Smooth muscle cell (in vitro differentiated cells): ENCODE measurements at regions not wholly inside any gene's neighbourhood (a gene's known extent, or its start where the extent isn't known, plus 50 kb on each side); places are given as distances from the start of the nearest gene placed in this dataset.

Source experiments
- DNase-seq: peaks from one replicate; lab custom pipeline; 2025; ENCODE audit not compliant: unreplicated experiment; lab: John Stamatoyannopoulos, UW
- H2AFZ ChIP-seq: fragments of 200-600 bp; sonication (generic); 2 replicates; pipeline ENCODE4 v1.6.0; 2016; ENCODE audit warnings: antibody characterized with exemption, low read depth, mild to moderate bottlenecking
- H3F3A ChIP-seq: fragments of 200-600 bp; sonication (generic); 2 replicates; pipeline ENCODE4 v1.6.0; 2017; ENCODE audit warnings: antibody characterized with exemption, low read depth
- H3K27ac ChIP-seq: fragments of 200-600 bp; sonication (generic); 2 replicates; pipeline ENCODE4 v1.5.1; 2016; ENCODE audit warnings: low read depth, mild to moderate bottlenecking
- H3K27me3 ChIP-seq: fragments of 200-600 bp; sonication (generic); 2 replicates; pipeline ENCODE4 v1.6.1; 2016; ENCODE audit warnings: low read depth, mild to moderate bottlenecking
- H3K36me3 ChIP-seq: fragments of 200-600 bp; sonication (generic); 2 replicates; pipeline ENCODE4 v1.5.1; 2016; ENCODE audit warnings: low read depth
- H3K4me1 ChIP-seq: fragments of 200-600 bp; sonication (generic); 2 replicates; pipeline ENCODE4 v1.5.1; 2016; ENCODE audit warnings: low read depth
- H3K4me2 ChIP-seq: fragments of 200-600 bp; sonication (generic); 2 replicates; pipeline ENCODE4 v1.6.0; 2016; ENCODE audit warnings: mild to moderate bottlenecking
- H3K4me3 ChIP-seq: fragments of 200-600 bp; sonication (generic); 2 replicates; pipeline ENCODE4 v1.5.1; 2016; ENCODE audit warnings: mild to moderate bottlenecking
- H3K79me2 ChIP-seq: fragments of 200-600 bp; sonication (generic); 2 replicates; pipeline ENCODE4 v1.6.0; 2016; ENCODE audit warnings: low read depth, mild to moderate bottlenecking
- H3K9ac ChIP-seq: fragments of 200-600 bp; sonication (generic); 2 replicates; pipeline ENCODE4 v1.6.0; 2016; ENCODE audit warnings: low read depth
- H3K9me3 ChIP-seq: fragments of 200-600 bp; sonication (generic); replicated peaks from 2 replicates; pipeline ENCODE4 v1.5.1; 2016; ENCODE audit warnings: low read depth
- H4K20me1 ChIP-seq: fragments of 200-600 bp; sonication (generic); 2 replicates; pipeline ENCODE4 v1.6.0; 2016; ENCODE audit warnings: low read depth
- WGBS: methylation state at CpG from one replicate; pipeline ENCODE4 v1.1.7; 2016; ENCODE audit warnings: low lambda C conversion rate; 5-methylcytosine and 5-hydroxymethylcytosine counted together
- TF ChIP-seq, protein P1 (sequence below): fragments of 200-600 bp; sonication (generic); IDR thresholded peaks from 2 replicates; pipeline ENCODE4 v1.5.1; 2017; ENCODE audit warnings: borderline replicate concordance, mild to moderate bottlenecking, antibody characterized with exemption; ENCODE audit not compliant: insufficient read depth, poor library complexity, severe bottlenecking

DNA sequence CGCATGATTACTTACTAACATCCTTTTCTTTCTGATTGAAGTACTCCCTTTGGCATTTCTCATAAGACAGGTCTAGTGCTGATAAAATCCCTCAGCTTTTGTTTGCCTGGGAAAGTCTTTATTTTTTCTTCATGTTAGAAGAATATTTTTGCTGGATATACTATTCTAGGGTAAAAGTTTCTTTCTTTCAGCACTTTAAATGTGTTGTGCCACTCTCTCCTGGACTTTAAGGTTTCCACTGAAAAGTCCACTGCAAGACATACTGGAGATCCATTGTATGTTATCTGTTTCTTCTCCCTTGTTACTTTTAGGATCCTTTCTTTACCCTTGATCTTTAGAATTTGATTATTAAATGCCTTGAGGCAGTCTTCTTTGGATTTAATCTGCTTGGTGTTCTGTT lies 796.7 kb downstream of the UQCRFS1 start:
- 93% methylated on average over 1 of the region's 1 CpG for WGBS

DNA sequence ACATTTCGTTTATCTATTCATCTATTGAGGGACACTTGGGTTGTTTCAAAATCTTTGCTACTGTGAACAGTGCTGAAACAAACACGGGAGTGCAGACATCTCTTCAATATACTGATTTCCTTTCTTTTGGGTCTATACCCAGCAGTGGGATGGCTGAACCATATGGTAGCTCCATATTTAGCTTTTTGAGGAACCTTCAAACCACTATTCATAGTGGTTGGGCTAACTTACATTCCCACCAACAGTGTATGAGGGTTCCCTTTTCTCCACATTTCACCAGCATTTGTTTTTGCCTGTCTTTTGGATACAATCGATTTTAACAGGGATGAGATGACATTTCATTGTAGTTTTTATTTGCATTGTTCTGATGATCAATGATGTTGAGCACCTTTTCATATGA lies 798.2 kb downstream of the UQCRFS1 start:
- no peaks in the 10 kb centered on the region for H3K4me1 ChIP-seq
- no peaks in the 10 kb centered on the region for H3K36me3 ChIP-seq
- no peaks in the 10 kb centered on the region for H3K27me3 ChIP-seq
- WGBS: 58% methylated on average over 3 of the region's 3 CpGs
- no peaks in the 10 kb centered on the region for H3F3A ChIP-seq
- H2AFZ ChIP-seq: no peak overlapping the region
- no peak overlapping the region for H3K4me3 ChIP-seq
- H3K9ac ChIP-seq: no peak overlapping the region
- no peak overlapping the region for H3K4me2 ChIP-seq
- H3K27ac ChIP-seq: no peak overlapping the region
- H3K79me2 ChIP-seq: no peaks in the 10 kb centered on the region
- TF ChIP-seq, protein P1, sequence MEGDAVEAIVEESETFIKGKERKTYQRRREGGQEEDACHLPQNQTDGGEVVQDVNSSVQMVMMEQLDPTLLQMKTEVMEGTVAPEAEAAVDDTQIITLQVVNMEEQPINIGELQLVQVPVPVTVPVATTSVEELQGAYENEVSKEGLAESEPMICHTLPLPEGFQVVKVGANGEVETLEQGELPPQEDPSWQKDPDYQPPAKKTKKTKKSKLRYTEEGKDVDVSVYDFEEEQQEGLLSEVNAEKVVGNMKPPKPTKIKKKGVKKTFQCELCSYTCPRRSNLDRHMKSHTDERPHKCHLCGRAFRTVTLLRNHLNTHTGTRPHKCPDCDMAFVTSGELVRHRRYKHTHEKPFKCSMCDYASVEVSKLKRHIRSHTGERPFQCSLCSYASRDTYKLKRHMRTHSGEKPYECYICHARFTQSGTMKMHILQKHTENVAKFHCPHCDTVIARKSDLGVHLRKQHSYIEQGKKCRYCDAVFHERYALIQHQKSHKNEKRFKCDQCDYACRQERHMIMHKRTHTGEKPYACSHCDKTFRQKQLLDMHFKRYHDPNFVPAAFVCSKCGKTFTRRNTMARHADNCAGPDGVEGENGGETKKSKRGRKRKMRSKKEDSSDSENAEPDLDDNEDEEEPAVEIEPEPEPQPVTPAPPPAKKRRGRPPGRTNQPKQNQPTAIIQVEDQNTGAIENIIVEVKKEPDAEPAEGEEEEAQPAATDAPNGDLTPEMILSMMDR: no peak
- no peak for DNase-seq
- no peaks in the 10 kb centered on the region for H4K20me1 ChIP-seq
- H3K9me3 ChIP-seq: no peaks in the 10 kb centered on the region

More for the DNA sequence above, 796.7 kb downstream of the UQCRFS1 start:
- H3F3A ChIP-seq: no peaks in the 10 kb centered on the region
- no peak for DNase-seq
- H3K9ac ChIP-seq: no peak overlapping the region
- no peak overlapping the region for H3K4me2 ChIP-seq
- H3K79me2 ChIP-seq: no peaks in the 10 kb centered on the region
- no peak overlapping the region for H3K4me3 ChIP-seq
- no peaks in the 10 kb centered on the region for H3K36me3 ChIP-seq
- H3K9me3 ChIP-seq: no peaks in the 10 kb centered on the region
- no peaks in the 10 kb centered on the region for H4K20me1 ChIP-seq
- H3K27ac ChIP-seq: no peak overlapping the region
- no peaks in the 10 kb centered on the region for H3K27me3 ChIP-seq
- TF ChIP-seq, protein P1: no peak
- no peak overlapping the region for H2AFZ ChIP-seq
- H3K4me1 ChIP-seq: no peaks in the 10 kb centered on the region

DNA sequence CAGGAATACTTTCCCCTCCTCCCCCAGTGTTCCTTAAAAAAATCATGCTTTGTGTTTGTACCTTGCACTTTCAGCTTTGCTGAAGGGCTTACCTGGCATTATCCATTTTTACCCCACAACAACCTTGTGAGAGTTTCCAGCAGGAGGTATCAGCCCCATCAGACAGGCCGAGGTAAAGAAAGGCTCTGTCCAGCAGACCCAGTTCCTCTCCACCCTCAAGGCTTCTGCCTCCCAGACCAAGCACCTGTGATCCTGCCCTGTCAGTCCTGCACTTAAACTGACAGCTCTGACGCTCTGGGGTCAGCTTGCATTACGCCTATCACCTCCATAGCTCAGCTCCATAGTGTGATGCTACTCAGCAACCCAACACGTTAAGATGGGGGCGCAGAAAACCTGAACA lies 803.1 kb downstream of the UQCRFS1 start:
- no peaks in the 10 kb centered on the region for H3K36me3 ChIP-seq
- no peaks in the 10 kb centered on the region for H3K79me2 ChIP-seq
- TF ChIP-seq, protein P1: no peak
- no peaks in the 10 kb centered on the region for H3F3A ChIP-seq
- H3K4me3 ChIP-seq: no peak overlapping the region
- no peaks in the 10 kb centered on the region for H4K20me1 ChIP-seq
- no peak overlapping the region for H3K27ac ChIP-seq
- no peaks in the 10 kb centered on the region for H3K9me3 ChIP-seq
- DNase-seq: no peak
- no peaks in the 10 kb centered on the region for H3K27me3 ChIP-seq
- H3K9ac ChIP-seq: no peak overlapping the region
- no peak overlapping the region for H3K4me2 ChIP-seq
- H2AFZ ChIP-seq: no peak overlapping the region
- WGBS: 84% methylated on average over 5 of the region's 5 CpGs
- no peaks in the 10 kb centered on the region for H3K4me1 ChIP-seq

DNA sequence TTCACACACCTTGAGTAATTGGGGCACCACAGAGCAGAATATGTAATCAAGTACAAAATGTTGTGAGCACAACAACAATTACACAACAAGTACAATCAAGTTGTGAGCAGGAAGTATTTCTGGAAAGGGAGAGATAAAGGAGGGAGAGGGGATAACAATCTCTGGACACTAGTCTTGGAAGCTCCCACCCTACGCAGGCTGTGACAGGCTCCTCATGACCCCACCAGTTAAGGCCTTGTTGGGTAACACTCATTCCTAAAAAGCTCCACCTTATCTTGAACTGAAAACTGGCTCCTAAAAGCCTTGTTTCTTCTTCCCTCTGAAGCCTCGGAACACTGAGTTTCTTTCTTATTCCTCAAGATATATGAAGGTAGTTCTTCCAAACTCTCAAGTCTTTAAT lies 806.0 kb downstream of the UQCRFS1 start:
- Histone ChIP-seq H3F3A (no peaks in the 10 kb centered on the region), H3K4me2 (no peak overlapping the region), H4K20me1 (no peaks in the 10 kb centered on the region), H3K9me3 (no peaks in the 10 kb centered on the region), H3K4me1 (no peaks in the 10 kb centered on the region), H3K27me3 (no peaks in the 10 kb centered on the region), H2AFZ (no peak overlapping the region), H3K79me2 (no peaks in the 10 kb centered on the region), H3K4me3 (no peak overlapping the region), H3K27ac (no peak overlapping the region), H3K9ac (no peak overlapping the region), H3K36me3 (no peaks in the 10 kb centered on the region)
- TF ChIP-seq, protein P1: no peak
- WGBS: 60% methylated on average over 2 of the region's 2 CpGs
- DNase-seq: no peak
